WI38 (cell line): ENCODE measurements at regions not wholly inside any gene's neighbourhood (a gene's known extent, or its start where the extent isn't known, plus 50 kb on each side); places are given as distances from the start of the nearest gene placed in this dataset.

Source experiments
- H3K4me3 ChIP-seq: 2 replicates; pipeline ENCODE4 v1.5.1; 2011; ENCODE audit warnings: low read depth, mild to moderate bottlenecking, control low read depth, low read length
- TF ChIP-seq, protein P1 (sequence below): IDR thresholded peaks from 2 replicates; pipeline ENCODE4 v1.5.1; 2012; ENCODE audit warnings: low read depth, mild to moderate bottlenecking, control low read depth, low read length

DNA sequence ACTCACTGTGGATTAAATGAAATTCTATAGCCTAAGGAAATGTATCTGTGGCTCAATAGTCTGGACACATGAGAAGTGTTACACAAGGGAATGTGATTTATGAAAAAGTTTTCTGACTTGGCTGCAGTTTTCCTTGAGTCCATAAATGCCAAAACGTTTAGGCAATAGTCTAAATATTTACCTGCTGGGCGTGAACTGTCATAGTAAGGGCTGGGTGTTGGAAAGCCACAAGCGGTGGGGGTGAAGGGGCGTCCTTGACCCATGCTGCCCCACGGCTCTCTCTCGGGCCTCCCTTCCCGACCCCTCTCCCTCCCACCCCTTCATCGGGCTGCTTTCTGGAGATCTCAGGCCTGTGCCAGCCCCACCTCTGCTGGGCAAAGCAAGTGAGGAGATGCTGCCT is 223.7 kb downstream of the BUB3 start:
- TF ChIP-seq, protein P1, sequence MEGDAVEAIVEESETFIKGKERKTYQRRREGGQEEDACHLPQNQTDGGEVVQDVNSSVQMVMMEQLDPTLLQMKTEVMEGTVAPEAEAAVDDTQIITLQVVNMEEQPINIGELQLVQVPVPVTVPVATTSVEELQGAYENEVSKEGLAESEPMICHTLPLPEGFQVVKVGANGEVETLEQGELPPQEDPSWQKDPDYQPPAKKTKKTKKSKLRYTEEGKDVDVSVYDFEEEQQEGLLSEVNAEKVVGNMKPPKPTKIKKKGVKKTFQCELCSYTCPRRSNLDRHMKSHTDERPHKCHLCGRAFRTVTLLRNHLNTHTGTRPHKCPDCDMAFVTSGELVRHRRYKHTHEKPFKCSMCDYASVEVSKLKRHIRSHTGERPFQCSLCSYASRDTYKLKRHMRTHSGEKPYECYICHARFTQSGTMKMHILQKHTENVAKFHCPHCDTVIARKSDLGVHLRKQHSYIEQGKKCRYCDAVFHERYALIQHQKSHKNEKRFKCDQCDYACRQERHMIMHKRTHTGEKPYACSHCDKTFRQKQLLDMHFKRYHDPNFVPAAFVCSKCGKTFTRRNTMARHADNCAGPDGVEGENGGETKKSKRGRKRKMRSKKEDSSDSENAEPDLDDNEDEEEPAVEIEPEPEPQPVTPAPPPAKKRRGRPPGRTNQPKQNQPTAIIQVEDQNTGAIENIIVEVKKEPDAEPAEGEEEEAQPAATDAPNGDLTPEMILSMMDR, result no peak

DNA sequence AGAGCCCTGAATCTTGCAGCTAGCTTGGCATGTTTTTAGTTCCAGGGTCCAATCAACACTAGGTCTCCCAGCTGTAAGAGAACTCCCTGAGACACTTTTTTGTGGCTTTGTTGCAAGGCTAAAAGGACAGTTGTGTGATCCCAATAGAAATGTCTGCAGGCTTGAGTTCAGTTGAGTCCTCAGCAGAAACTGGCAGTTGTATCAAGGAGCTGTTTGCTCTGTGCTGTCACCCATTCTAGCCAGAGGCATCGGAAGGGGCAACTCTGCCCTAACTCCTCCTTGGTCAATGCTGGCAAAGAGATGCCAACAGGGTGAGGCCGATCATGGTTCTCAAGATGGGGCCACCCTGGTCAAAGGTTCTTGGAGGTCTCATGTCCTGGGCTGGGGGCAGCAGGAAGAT is 224.1 kb downstream of the BUB3 start:
- H3K4me3 ChIP-seq, result no peak overlapping the region
- TF ChIP-seq, protein P1, result no peak

More for the DNA sequence above, 223.7 kb downstream of the BUB3 start:
- no peak overlapping the region for H3K4me3 ChIP-seq

DNA sequence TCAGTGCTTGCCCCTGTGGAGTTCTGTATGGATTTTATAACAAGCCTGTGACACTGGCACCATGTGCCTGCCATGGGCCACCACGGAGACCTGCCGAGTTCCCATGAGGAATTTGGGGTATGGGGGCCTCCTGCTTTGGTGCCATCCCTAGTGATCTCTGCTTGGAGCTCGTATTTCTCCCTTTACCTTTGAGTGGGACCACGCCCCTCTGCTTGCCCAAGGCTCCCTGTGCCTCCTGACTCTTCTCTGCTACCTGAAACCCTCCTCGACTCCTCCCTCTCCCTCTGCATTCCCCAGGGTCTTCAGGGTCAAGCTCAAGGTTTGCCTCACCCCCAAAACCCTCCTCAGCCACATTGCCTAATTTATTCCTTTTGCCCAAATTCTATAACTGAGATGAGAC is 225.0 kb downstream of the BUB3 start:
- H3K4me3 ChIP-seq, result no peak overlapping the region
- TF ChIP-seq, protein P1, result no peak

DNA sequence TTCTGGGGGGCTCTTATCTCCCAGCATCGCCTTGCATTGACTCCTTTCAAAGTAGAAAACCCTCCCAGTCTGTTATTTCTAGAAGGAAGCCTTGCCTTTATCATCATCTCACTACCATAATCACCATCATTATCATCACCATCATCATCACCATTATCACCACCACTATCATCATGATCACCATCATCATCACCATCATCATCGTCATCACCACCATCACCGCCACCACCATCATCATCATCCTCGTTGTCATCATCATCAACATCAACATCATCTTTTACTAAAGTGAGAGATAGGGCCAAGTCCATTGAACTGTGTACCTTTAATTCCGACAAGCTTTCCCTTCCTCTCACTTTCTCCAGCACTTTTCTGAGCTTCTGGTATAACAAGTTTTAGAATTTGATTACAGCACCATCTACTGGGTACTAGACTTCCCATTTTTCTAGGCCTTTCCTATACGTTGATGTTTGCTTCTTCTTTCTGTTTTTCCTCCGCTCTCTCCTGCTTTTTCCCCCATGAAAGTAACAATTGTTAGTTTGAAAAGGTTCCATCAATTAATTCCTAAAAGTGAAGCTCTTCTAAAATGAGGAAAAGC is 226.4 kb downstream of the BUB3 start:
- H3K4me3 ChIP-seq, result no peak overlapping the region
- TF ChIP-seq, protein P1, result no peak

DNA sequence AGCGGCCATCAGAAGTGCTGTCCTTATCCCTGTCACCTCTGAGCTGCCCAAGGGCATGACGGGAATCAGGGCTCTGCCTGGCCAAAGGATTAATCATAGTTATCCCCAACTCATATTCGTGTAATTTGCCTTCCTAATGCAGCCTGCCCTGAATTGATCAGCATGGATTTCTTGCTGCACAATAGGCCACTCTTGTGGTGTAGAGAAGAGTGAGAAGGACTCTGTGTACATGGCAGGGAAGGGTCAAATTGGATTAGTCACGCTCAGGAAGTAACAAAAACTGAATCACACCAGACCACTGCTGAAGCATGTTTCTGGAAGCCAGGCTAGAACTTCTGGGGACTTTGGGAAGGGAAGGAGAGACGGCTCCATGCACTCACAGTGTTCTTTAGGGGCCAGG is 227.0 kb downstream of the BUB3 start:
- TF ChIP-seq, protein P1, result no peak
- H3K4me3 ChIP-seq, result no peak overlapping the region

DNA sequence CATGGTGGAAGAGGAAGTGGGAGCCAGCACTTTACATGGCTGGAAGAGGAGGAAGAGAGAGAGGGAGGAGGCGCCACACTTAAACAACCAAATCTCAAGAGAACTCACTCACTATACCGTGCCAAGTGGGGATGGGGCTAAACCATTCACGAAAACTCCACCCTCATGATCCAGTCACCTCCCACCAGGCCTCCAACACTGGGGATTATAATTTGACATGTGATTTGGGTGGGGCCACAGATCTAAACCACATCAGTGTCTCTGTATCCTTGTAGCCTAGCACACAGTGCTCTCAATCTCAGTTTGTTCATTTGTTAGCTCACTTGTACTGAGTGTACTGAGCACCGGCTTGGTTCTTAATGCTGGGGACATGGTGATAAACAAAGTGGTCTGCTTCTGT is 228.3 kb downstream of the BUB3 start:
- TF ChIP-seq, protein P1, result no peak
- no peak overlapping the region for H3K4me3 ChIP-seq

DNA sequence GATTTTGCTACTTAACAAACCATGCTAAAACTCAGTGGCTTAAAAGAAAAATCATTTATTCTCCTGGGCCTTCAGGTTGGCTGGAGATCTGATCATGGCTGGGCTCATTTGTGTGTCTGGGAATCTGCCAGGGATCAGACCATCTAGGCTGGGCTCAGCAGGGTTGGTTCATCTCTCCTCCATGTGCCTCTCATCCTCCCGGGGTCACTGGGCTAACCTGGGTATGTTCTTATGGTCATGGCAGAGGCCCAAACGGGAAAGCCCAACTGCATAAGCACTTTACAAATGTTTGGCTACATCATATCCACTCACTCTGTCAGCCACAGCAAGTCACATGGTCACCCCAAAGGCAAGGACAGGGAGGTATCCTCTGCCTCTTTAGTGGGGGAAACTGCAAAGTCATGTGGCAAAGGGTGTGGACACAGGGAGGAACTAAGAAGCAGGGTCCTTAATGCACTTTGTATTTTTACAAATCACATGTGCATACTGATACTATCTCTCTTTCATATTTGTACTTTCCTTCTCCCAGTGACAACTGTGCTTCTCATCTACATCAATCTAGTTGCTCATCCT is 231.4 kb downstream of the BUB3 start:
- TF ChIP-seq, protein P1, result no peak
- no peak overlapping the region for H3K4me3 ChIP-seq
